Naive thymus-derived CD4-positive, alpha-beta T cell (primary cell): ENCODE measurements at regions not wholly inside any gene's neighbourhood (a gene's known extent, or its start where the extent isn't known, plus 50 kb on each side); places are given as distances from the start of the nearest gene placed in this dataset.

Source experiments
- ATAC-seq: fragments of 150-1000 bp; cut with Tn5 transposase; 2 replicates; pipeline ENCODE4 v1.10.0; 2021; ENCODE audit warnings: mild to moderate bottlenecking, moderate library complexity
- CTCF ChIA-PET: fragments of 350-600 bp; sonication (Branson Sonifier 250); formaldehyde crosslinking; loops from one replicate; lab custom pipeline; 2021; ENCODE audit warnings: antibody characterized with exemption; lab: Charles Lee
- POLR2A ChIA-PET: fragments of 350-600 bp; sonication (Branson Sonifier 250); formaldehyde crosslinking; loops from one replicate; lab custom pipeline; 2021; ENCODE audit warnings: antibody characterized with exemption, inconsistent platforms; lab: Charles Lee
- DNase-seq, 9 donors: peaks; one replicate each; pipeline versions ENCODE4 v3.0.0 to v3.0.0-alpha.2; 2020 to 2022; ENCODE audit warnings: mixed read lengths in 1 of 9
- H3K27ac ChIP-seq: one replicate; pipeline ENCODE4 v1.7.0; 2013; ENCODE audit warnings: mild to moderate bottlenecking, low read depth, low read length, moderate library complexity
- H3K27me3 ChIP-seq, 2 donors: one replicate each; pipeline ENCODE4 v1.7.0; 2013; ENCODE audit warnings: low read length in 2 of 2, mild to moderate bottlenecking in 2 of 2, moderate library complexity in 2 of 2; ENCODE audit not compliant: control insufficient read depth in 2 of 2, insufficient read depth in 2 of 2
- H3K36me3 ChIP-seq, 3 experiments: 1 replicate in 2 of 3; 2 replicates in 1 of 3; pipeline ENCODE4 v1.7.0; 2013; ENCODE audit warnings: low read length in 3 of 3, mild to moderate bottlenecking in 3 of 3, moderate library complexity in 1 of 3; ENCODE audit not compliant: insufficient read depth in 3 of 3, control insufficient read depth in 2 of 3
- H3K4me1 ChIP-seq, 2 donors: one replicate each; pipeline ENCODE4 v1.7.0; 2013; ENCODE audit warnings: low read length in 2 of 2, mild to moderate bottlenecking in 2 of 2, moderate library complexity in 1 of 2; ENCODE audit not compliant: control insufficient read depth in 2 of 2, insufficient read depth in 2 of 2
- H3K4me3 ChIP-seq: 2 replicates; pipeline ENCODE4 v1.7.0; 2013; ENCODE audit warnings: mild to moderate bottlenecking, low read length
- H3K9me3 ChIP-seq, 3 experiments: 1 replicate in 2 of 3; 2 replicates in 1 of 3; pipeline ENCODE4 v1.7.0; 2013; ENCODE audit warnings: low read length in 3 of 3; ENCODE audit not compliant: control insufficient read depth in 2 of 3
- H3K27ac Mint-ChIP-seq, 9 donors: one replicate each; pipeline ENCODE4 v1.8.0; 2020 to 2022; ENCODE audit warnings: mixed read lengths in 9 of 9, mild to moderate bottlenecking in 8 of 9, moderate library complexity in 5 of 9, inconsistent platforms in 2 of 9
- H3K27me3 Mint-ChIP-seq, 5 donors: one replicate each; pipeline ENCODE4 v1.8.0; 2021 to 2022; ENCODE audit warnings: mixed read lengths in 5 of 5, mild to moderate bottlenecking in 1 of 5
- H3K36me3 Mint-ChIP-seq, 5 donors: one replicate each; pipeline ENCODE4 v1.8.0; 2020 to 2022; ENCODE audit warnings: mixed read lengths in 5 of 5, mild to moderate bottlenecking in 3 of 5, inconsistent platforms in 1 of 5
- H3K4me1 Mint-ChIP-seq, 7 donors: one replicate each; pipeline ENCODE4 v1.8.0; 2020 to 2022; ENCODE audit warnings: mixed read lengths in 7 of 7, mild to moderate bottlenecking in 3 of 7, inconsistent platforms in 1 of 7
- H3K4me3 Mint-ChIP-seq, 10 donors: one replicate each; pipeline ENCODE4 v1.8.0; 2020 to 2022; ENCODE audit warnings: mild to moderate bottlenecking in 10 of 10, mixed read lengths in 10 of 10, moderate library complexity in 6 of 10, inconsistent platforms in 2 of 10
- H3K9me3 Mint-ChIP-seq, 11 donors: one replicate each; pipeline ENCODE4 v1.8.0; 2020 to 2022; ENCODE audit warnings: mixed read lengths in 11 of 11, mild to moderate bottlenecking in 4 of 11, inconsistent platforms in 1 of 11, moderate library complexity in 1 of 11
- intact Hi-C, 2 donors: fragments of 100-400 bp; cut with micrococcal nuclease; formaldehyde crosslinking; loops; one replicate each; pipeline ENCODE4 v1.15.1; 2023

GRCh38 chr7:125651823-125652528 is 722.4 kb upstream of the POT1 start:
- no peaks in the 10 kb centered on the region for H3K4me1 Mint-ChIP-seq

GRCh38 chr7:125648543-125648942 is 718.9 kb upstream of the POT1 start:
- no peak overlapping the region for H3K4me3 Mint-ChIP-seq
- no peaks in the 10 kb centered on the region for H3K36me3 Mint-ChIP-seq
- H3K27ac Mint-ChIP-seq, result no peak overlapping the region
- Histone ChIP-seq H3K27me3 (no peaks in the 10 kb centered on the region), H3K4me3 (no peak overlapping the region), H3K9me3 (no peaks in the 10 kb centered on the region), H3K4me1 (no peaks in the 10 kb centered on the region), H3K27ac (no peak overlapping the region), H3K36me3 (no peaks in the 10 kb centered on the region)
- no peak for ATAC-seq
- DNase-seq, result no peak
- H3K4me1 Mint-ChIP-seq, result no peaks in the 10 kb centered on the region
- intact Hi-C loops, result no loop called here
- peaks cover 0 to 25% (median 1%) of the 10 kb centered on the region in 11 donors for H3K9me3 Mint-ChIP-seq
- no peaks in the 10 kb centered on the region for H3K27me3 Mint-ChIP-seq
- ChIA-PET POLR2A (no interaction called here), CTCF (no interaction called here)

More at GRCh38 chr7:125651823-125652528, 722.4 kb upstream of the POT1 start:
- Mint-ChIP-seq H3K27me3 (no peaks in the 10 kb centered on the region), H3K27ac (no peak overlapping the region), H3K9me3 (peaks cover 0 to 29% (median 4%) of the 10 kb centered on the region in 11 donors), H3K36me3 (no peaks in the 10 kb centered on the region), H3K4me3 (no peak overlapping the region)
- H3K36me3 ChIP-seq, result no peaks in the 10 kb centered on the region
- intact Hi-C loops, result no loop called here
- H3K4me3 ChIP-seq, result no peak overlapping the region
- no peaks in the 10 kb centered on the region for H3K9me3 ChIP-seq
- ChIA-PET POLR2A (no interaction called here), CTCF (no interaction called here)
- DNase-seq, result no peak
- ATAC-seq, result no peak
- no peak overlapping the region for H3K27ac ChIP-seq
- H3K27me3 ChIP-seq, result no peaks in the 10 kb centered on the region
- H3K4me1 ChIP-seq, result no peaks in the 10 kb centered on the region

- H3K9me3 ChIP-seq, result no peaks in the 10 kb centered on the region
- H3K27ac ChIP-seq, result no peak overlapping the region
- intact Hi-C loops, result no loop called here
- ATAC-seq, result no peak
- DNase-seq, result no peak
- H3K4me3 ChIP-seq, result no peak overlapping the region
- no peaks in the 10 kb centered on the region for H3K36me3 ChIP-seq
- Mint-ChIP-seq H3K27me3 (no peaks in the 10 kb centered on the region), H3K27ac (no peak overlapping the region), H3K4me1 (no peaks in the 10 kb centered on the region), H3K36me3 (no peaks in the 10 kb centered on the region), H3K4me3 (no peak overlapping the region), H3K9me3 (peaks cover 0 to 25% (median 3%) of the 10 kb centered on the region in 11 donors)
- POLR2A ChIA-PET, result no interaction called here
- H3K27me3 ChIP-seq, result no peaks in the 10 kb centered on the region
- H3K4me1 ChIP-seq, result no peaks in the 10 kb centered on the region
- CTCF ChIA-PET, result no interaction called here
Observed at GRCh38 chr7:125645770-125646169, 716.1 kb upstream of the POT1 start.

- Mint-ChIP-seq H3K4me1 (no peaks in the 10 kb centered on the region), H3K27me3 (no peaks in the 10 kb centered on the region), H3K27ac (no peak overlapping the region), H3K36me3 (no peaks in the 10 kb centered on the region), H3K9me3 (peaks cover 0 to 29% (median 3%) of the 10 kb centered on the region in 11 donors), H3K4me3 (no peak overlapping the region)
- ATAC-seq (no peak), DNase-seq (no peak)
- POLR2A ChIA-PET, result no interaction called here
- Histone ChIP-seq H3K9me3 (no peaks in the 10 kb centered on the region), H3K4me3 (no peak overlapping the region), H3K4me1 (no peaks in the 10 kb centered on the region), H3K36me3 (no peaks in the 10 kb centered on the region), H3K27me3 (no peaks in the 10 kb centered on the region), H3K27ac (no peak overlapping the region)
- intact Hi-C loops, result no loop called here
- CTCF ChIA-PET, result no interaction called here
Observed at GRCh38 chr7:125644109-125644508, 714.5 kb upstream of the POT1 start.

- Histone ChIP-seq H3K27me3 (no peaks in the 10 kb centered on the region), H3K9me3 (no peaks in the 10 kb centered on the region), H3K27ac (no peak overlapping the region), H3K36me3 (no peaks in the 10 kb centered on the region), H3K4me3 (no peak overlapping the region), H3K4me1 (no peaks in the 10 kb centered on the region)
- ChIA-PET POLR2A (no interaction called here), CTCF (no interaction called here)
- Mint-ChIP-seq H3K4me1 (no peaks in the 10 kb centered on the region), H3K27me3 (no peaks in the 10 kb centered on the region), H3K9me3 (peaks cover 0 to 24% (median 1%) of the 10 kb centered on the region in 11 donors), H3K4me3 (no peak overlapping the region), H3K36me3 (no peaks in the 10 kb centered on the region), H3K27ac (no peak overlapping the region)
- ATAC-seq, result no peak
- intact Hi-C loops, result no loop called here
- DNase-seq, result no peak
Observed at GRCh38 chr7:125643302-125643701, 713.7 kb upstream of the POT1 start.

GRCh38 chr7:125641884-125642283 is 712.3 kb upstream of the POT1 start:
- Mint-ChIP-seq H3K4me3 (no peak overlapping the region), H3K27me3 (no peaks in the 10 kb centered on the region), H3K36me3 (no peaks in the 10 kb centered on the region), H3K9me3 (peaks cover 0 to 18% (median 2%) of the 10 kb centered on the region in 11 donors), H3K27ac (no peak overlapping the region), H3K4me1 (no peaks in the 10 kb centered on the region)
- Histone ChIP-seq H3K36me3 (no peaks in the 10 kb centered on the region), H3K27me3 (no peaks in the 10 kb centered on the region), H3K9me3 (no peaks in the 10 kb centered on the region), H3K4me3 (no peak overlapping the region), H3K27ac (no peak overlapping the region), H3K4me1 (no peaks in the 10 kb centered on the region)
- CTCF ChIA-PET, result no interaction called here
- ATAC-seq, result no peak
- intact Hi-C loops, result no loop called here
- DNase-seq, result no peak
- POLR2A ChIA-PET, result no interaction called here

- Mint-ChIP-seq H3K27me3 (no peaks in the 10 kb centered on the region), H3K36me3 (no peaks in the 10 kb centered on the region), H3K4me1 (no peaks in the 10 kb centered on the region), H3K9me3 (peaks cover 0 to 15% (median 2%) of the 10 kb centered on the region in 11 donors), H3K27ac (no peak overlapping the region), H3K4me3 (no peak overlapping the region)
- Histone ChIP-seq H3K4me1 (no peaks in the 10 kb centered on the region), H3K27me3 (no peaks in the 10 kb centered on the region), H3K4me3 (no peak overlapping the region), H3K9me3 (no peaks in the 10 kb centered on the region), H3K36me3 (no peaks in the 10 kb centered on the region), H3K27ac (no peak overlapping the region)
- DNase-seq (no peak), ATAC-seq (no peak)
- CTCF ChIA-PET, result interaction anchor here (0.6 kb wide), 1 partner anchor 96 kb away, joined by 7 read pairs; no protein-coding TSS in a partner anchor
- intact Hi-C loops, result no loop called here
- POLR2A ChIA-PET, result no interaction called here
Observed at GRCh38 chr7:125636320-125636962, 706.8 kb upstream of the POT1 start.
